H1 (cell line): ENCODE measurements at regions not wholly inside any gene's neighbourhood (a gene's known extent, or its start where the extent isn't known, plus 50 kb on each side); places are given as distances from the start of the nearest gene placed in this dataset.

Experiments
- CTCF ChIA-PET: fragments of 300-600 bp; sonication (Branson Sonifier 250); formaldehyde crosslinking; loops from one replicate; lab custom pipeline; 2021; ENCODE audit not compliant: partially characterized antibody; lab: Charles Lee
- POLR2A ChIA-PET: fragments of 300-600 bp; sonication (Branson Sonifier 250); formaldehyde crosslinking; loops from one replicate; lab custom pipeline; 2021; ENCODE audit warnings: inconsistent platforms; ENCODE audit not compliant: partially characterized antibody; lab: Charles Lee
- DNase-seq, 2 experiments: peaks; one replicate each; pipeline versions ENCODE4 v3.0.0 to v3.0.0-alpha.2; 2010 to 2022; ENCODE audit warnings: low spot score in 2 of 2, low read depth in 1 of 2, mixed read lengths in 1 of 2
- FAIRE-seq: peaks from 2 replicates; lab custom pipeline; 2011; peaks lifted over from hg19 to GRCh38; lab: Jason Lieb, UNC
- H2AFZ ChIP-seq: 2 replicates; pipeline ENCODE4 v1.8.1; 2012; ENCODE audit warnings: low read length, inconsistent platforms
- H2AK5ac ChIP-seq: 2 replicates; pipeline ENCODE4 v1.6.1; 2013; ENCODE audit warnings: low read depth, low read length
- H2BK120ac ChIP-seq: replicated peaks from 2 replicates; pipeline ENCODE3; 2013; ENCODE audit warnings: low read depth, low read length, inconsistent platforms
- H2BK12ac ChIP-seq: 2 replicates; pipeline ENCODE4 v1.6.1; 2013; ENCODE audit warnings: low read depth, low read length
- H2BK15ac ChIP-seq: 2 replicates; pipeline ENCODE4 v1.6.1; 2013; ENCODE audit warnings: low read length
- H2BK20ac ChIP-seq: 2 replicates; pipeline ENCODE4 v1.6.1; 2013; ENCODE audit warnings: low read length
- H2BK5ac ChIP-seq: 2 replicates; pipeline ENCODE4 v1.6.1; 2013; ENCODE audit warnings: low read depth, low read length
- H3K14ac ChIP-seq: 2 replicates; pipeline ENCODE4 v1.6.1; 2013; ENCODE audit warnings: inconsistent platforms; ENCODE audit not compliant: insufficient read length
- H3K18ac ChIP-seq: 2 replicates; pipeline ENCODE4 v1.6.1; 2013; ENCODE audit warnings: low read length; ENCODE audit errors: extremely low read depth
- H3K23ac ChIP-seq: 2 replicates; pipeline ENCODE4 v1.6.1; 2013; ENCODE audit warnings: inconsistent platforms; ENCODE audit not compliant: insufficient read length
- H3K23me2 ChIP-seq: 2 replicates; pipeline ENCODE4 v1.6.1; 2013; ENCODE audit warnings: low read depth, low read length
- H3K27ac ChIP-seq: 2 replicates; pipeline ENCODE4 v1.6.1; 2011; ENCODE audit warnings: low read depth, low read length, inconsistent platforms
- H3K27me3 ChIP-seq, 4 experiments: replicated peaks in 1 of 4; 1 replicate in 1 of 4; 2 replicates in 3 of 4; pipeline versions ENCODE4 v1.6.1 to v1.8.1; 2011 to 2013; ENCODE audit warnings: low read length in 3 of 4, mild to moderate bottlenecking in 3 of 4, inconsistent platforms in 2 of 4, mixed read lengths in 2 of 4, moderate library complexity in 1 of 4; ENCODE audit not compliant: control insufficient read depth in 3 of 4, insufficient read depth in 3 of 4; ENCODE audit errors: extremely low read depth in 1 of 4
- H3K36me3 ChIP-seq, 4 experiments: 2 replicates each; pipeline versions ENCODE4 v1.6.1 to v1.8.1; 2011 to 2013; ENCODE audit warnings: mild to moderate bottlenecking in 4 of 4, low read length in 3 of 4, moderate library complexity in 2 of 4, control low read depth in 1 of 4, inconsistent platforms in 1 of 4; ENCODE audit not compliant: insufficient read depth in 4 of 4, control insufficient read depth in 2 of 4
- H3K4ac ChIP-seq: replicated peaks from 2 replicates; pipeline ENCODE3; 2013; ENCODE audit warnings: low read length, low read depth, mixed read lengths, inconsistent platforms; ENCODE audit not compliant: insufficient read length
- H3K4me1 ChIP-seq, 4 experiments: replicated peaks in 1 of 4; 1 replicate in 1 of 4; 2 replicates in 3 of 4; pipeline versions ENCODE4 v1.6.1 to v1.8.1; 2011 to 2013; ENCODE audit warnings: low read length in 3 of 4, inconsistent platforms in 2 of 4, mixed read lengths in 1 of 4; ENCODE audit not compliant: insufficient read depth in 4 of 4, control insufficient read depth in 3 of 4
- H3K4me2 ChIP-seq, 2 experiments: 2 replicates each; pipeline versions ENCODE4 v1.6.1 to v1.8.1; 2011 to 2013; ENCODE audit warnings: low read depth in 2 of 2, low read length in 2 of 2, control low read depth in 1 of 2, inconsistent platforms in 1 of 2, mild to moderate bottlenecking in 1 of 2; ENCODE audit not compliant: insufficient read depth in 1 of 2
- H3K4me3 ChIP-seq, 4 experiments: fragments of 200-600, 300-600 bp in 1 of 4; sonication (generic), shearing (Covaris generic), sonication (Bioruptor Twin) in 1 of 4; 2 replicates each; pipeline versions ENCODE4 v1.5.1 to v1.8.1; 2011 to 2016; ENCODE audit warnings: low read length in 4 of 4, low read depth in 3 of 4, control low read depth in 2 of 4, inconsistent platforms in 2 of 4, mild to moderate bottlenecking in 2 of 4, mixed read lengths in 1 of 4, moderate library complexity in 1 of 4; ENCODE audit not compliant: insufficient read depth in 2 of 4; ENCODE audit errors: extremely low read depth in 1 of 4
- H3K56ac ChIP-seq: replicated peaks from 2 replicates; pipeline ENCODE3; 2013; ENCODE audit warnings: low read depth, mild to moderate bottlenecking, mixed read lengths, low read length, inconsistent platforms; ENCODE audit not compliant: insufficient read length
- H3K79me1 ChIP-seq: 2 replicates; pipeline ENCODE4 v1.6.1; 2013; ENCODE audit warnings: low read depth, low read length, control low read depth
- H3K79me2 ChIP-seq, 2 experiments: 2 replicates each; pipeline versions ENCODE4 v1.6.1 to v1.8.1; 2012 to 2013; ENCODE audit warnings: low read length in 2 of 2, mild to moderate bottlenecking in 2 of 2, inconsistent platforms in 1 of 2; ENCODE audit not compliant: insufficient read depth in 2 of 2, control insufficient read depth in 1 of 2
- H3K9ac ChIP-seq, 4 experiments: replicated peaks in 1 of 4; 1 replicate in 1 of 4; 2 replicates in 3 of 4; pipeline versions ENCODE4 v1.6.1 to v1.8.1; 2011 to 2013; ENCODE audit warnings: low read depth in 3 of 4, low read length in 3 of 4, control low read depth in 2 of 4, mild to moderate bottlenecking in 2 of 4, moderate library complexity in 2 of 4, inconsistent platforms in 1 of 4; ENCODE audit errors: extremely low read depth in 1 of 4
- H3K9me3 ChIP-seq, 2 experiments: 2 replicates each; pipeline versions ENCODE4 v1.6.1 to v1.8.1; 2012 to 2013; ENCODE audit warnings: mild to moderate bottlenecking in 2 of 2, moderate library complexity in 2 of 2, control low read depth in 1 of 2, inconsistent platforms in 1 of 2, low read depth in 1 of 2, low read length in 1 of 2, mixed read lengths in 1 of 2; ENCODE audit not compliant: insufficient read depth in 2 of 2
- H4K20me1 ChIP-seq, 2 experiments: replicated peaks in 1 of 2; 2 replicates each; pipeline versions ENCODE3 to v1.8.1; 2011 to 2013; ENCODE audit warnings: inconsistent platforms in 2 of 2, low read length in 2 of 2, mild to moderate bottlenecking in 1 of 2; ENCODE audit not compliant: insufficient read depth in 2 of 2, control insufficient read depth in 1 of 2
- H4K5ac ChIP-seq: 2 replicates; pipeline ENCODE4 v1.6.1; 2013; ENCODE audit warnings: low read length, low read depth, mixed read lengths, inconsistent platforms; ENCODE audit not compliant: insufficient read length
- H4K8ac ChIP-seq: 2 replicates; pipeline ENCODE4 v1.8.0; 2013; ENCODE audit warnings: mild to moderate bottlenecking, moderate library complexity, low read length, inconsistent platforms; ENCODE audit not compliant: insufficient read depth; ENCODE audit errors: extremely low read depth
- H4K91ac ChIP-seq: replicated peaks from 2 replicates; pipeline ENCODE3; 2013; ENCODE audit warnings: low read length, mixed read lengths, inconsistent platforms; ENCODE audit not compliant: insufficient read length
- ASH2L ChIP-seq: fragments of 200-600, 300-600 bp; sonication (generic); IDR thresholded peaks from one replicate; pipeline ENCODE4 v1.7.1; 2017; ENCODE audit warnings: low read length
- KDM4A ChIP-seq: IDR thresholded peaks from one replicate; pipeline ENCODE4 v1.7.1; 2012; ENCODE audit warnings: low read depth, mild to moderate bottlenecking, moderate library complexity, low read length, inconsistent platforms; ENCODE audit not compliant: severe bottlenecking
- POU5F1 ChIP-seq: IDR thresholded peaks from 2 replicates; pipeline ENCODE4 v1.6.1; 2011; ENCODE audit warnings: low read depth, mild to moderate bottlenecking, low read length, moderate library complexity
- RAD21 ChIP-seq, 2 experiments: IDR thresholded peaks in 1 of 2; conservative IDR thresholded peaks in 1 of 2; 2 replicates each; pipeline ENCODE4 v1.6.1; 2011; ENCODE audit warnings: low read depth in 2 of 2, low read length in 2 of 2, improper control_type of control experiment in 1 of 2, inconsistent platforms in 1 of 2, mild to moderate bottlenecking in 1 of 2, moderate library complexity in 1 of 2
- RFX5 ChIP-seq: IDR thresholded peaks from 2 replicates; pipeline ENCODE4 v1.6.1; 2011; ENCODE audit warnings: low read depth, low read length, improper control_type of control experiment, borderline replicate concordance
- SIN3A ChIP-seq, 2 experiments: IDR thresholded peaks in 1 of 2; conservative IDR thresholded peaks in 1 of 2; 2 replicates each; pipeline ENCODE4 v1.6.1; 2011 to 2012; ENCODE audit warnings: low read length in 2 of 2, improper control_type of control experiment in 1 of 2, low read depth in 1 of 2, mild to moderate bottlenecking in 1 of 2
- WGBS, 2 experiments: shearing (Covaris generic) in 1 of 2; methylation state at CpG; one replicate each; pipeline versions ENCODE4 v1.1.6 to v1.1.7; 2013 to 2015; ENCODE audit warnings: low lambda C conversion rate in 2 of 2, mixed read lengths in 2 of 2, inconsistent platforms in 1 of 2, low coverage in 1 of 2, missing lambda C conversion rate in 1 of 2; ENCODE audit not compliant: insufficient replicate concordance in 2 of 2, insufficient coverage in 1 of 2, insufficient read length in 1 of 2; ENCODE audit errors: extremely low coverage in 1 of 2, missing lambda C conversion rate in 1 of 2; 5-methylcytosine and 5-hydroxymethylcytosine counted together
- TF ChIP-seq, protein P1 (sequence below): IDR thresholded peaks from 2 replicates; pipeline ENCODE4 v1.6.1; 2012; ENCODE audit warnings: inconsistent platforms
- TF ChIP-seq, protein P2 (sequence below), 3 experiments: IDR thresholded peaks; 1 replicate in 2 of 3; 2 replicates in 1 of 3; pipeline versions ENCODE4 v1.5.1 to v1.6.1; 2011; ENCODE audit warnings: low read length in 3 of 3, mild to moderate bottlenecking in 3 of 3, inconsistent platforms in 2 of 3, low read depth in 1 of 3, moderate library complexity in 1 of 3; ENCODE audit not compliant: insufficient read depth in 1 of 3; ENCODE audit errors: control extremely low read depth in 1 of 3

GRCh38 chr14:37985826-37986470 lies 221.8 kb upstream of the SSTR1 start:
- Histone ChIP-seq H3K36me3 (no peaks in the 10 kb centered on the region), H2BK5ac (no peak overlapping the region), H2AFZ (no peak overlapping the region), H3K14ac (no peak overlapping the region), H3K56ac (no peak overlapping the region), H2BK20ac (no peak overlapping the region), H2AK5ac (no peak overlapping the region), H4K8ac (no peak overlapping the region), H3K27ac (no peak overlapping the region), H3K27me3 (no peaks in the 10 kb centered on the region), H3K9me3 (peaks cover 3 to 5% of the 10 kb centered on the region in 2 experiments; a peak in 3 of 4 replicates), H3K18ac (no peak overlapping the region), H3K4me2 (no peak overlapping the region), H2BK120ac (no peak overlapping the region), H3K9ac (no peak overlapping the region), H4K20me1 (no peaks in the 10 kb centered on the region), H3K4ac (no peak overlapping the region), H4K5ac (no peak overlapping the region), H3K23ac (no peak overlapping the region), H2BK15ac (no peak overlapping the region), H3K4me1 (peaks cover 0 to 5% (median 0%) of the 10 kb centered on the region in 4 experiments; a peak in 1 of 7 replicates), H2BK12ac (no peak overlapping the region), H4K91ac (no peak overlapping the region), H3K4me3 (no peak overlapping the region), H3K23me2 (no peaks in the 10 kb centered on the region), H3K79me1 (no peaks in the 10 kb centered on the region), H3K79me2 (no peaks in the 10 kb centered on the region)
- ChIA-PET CTCF (interaction anchor here (0.7 to 2.9 kb wide), 21 partner anchors 10 to 223 kb away, joined by 3 to 15 read pairs (median 3); no protein-coding TSS in a partner anchor), POLR2A (interaction anchor here (0.7 to 1.0 kb wide), 2 partner anchors 214 to 219 kb away, joined by 3 read pairs; no protein-coding TSS in a partner anchor)
- DNase-seq (no peak), FAIRE-seq (peak; percentile 95)
- WGBS, 2 experiments = 71% methylated on average over 2 of the region's 2 CpGs; no CpG with 5 or more reads in 1 of the 2 experiments
- TF ChIP-seq ASH2L (no peak), RAD21 (IDR thresholded peaks at IDR 0.05 in 1 of 2, conservative IDR thresholded peaks at IDR 0.05 in 1 of 2; ENCODE audit: low read depth in 2 of 2, low read length in 2 of 2) (peak; percentile 70 to 75), KDM4A (no peak), SIN3A (conservative IDR thresholded peaks at IDR 0.05 in 1 of 2, IDR thresholded peaks at IDR 0.05 in 1 of 2; ENCODE audit: low read depth in 1 of 2, low read length in 2 of 2) (0 out of 4 replicates have a peak, but pooled peaks of 1 of the 2 experiments have one; percentile 33), POU5F1 (no peak), RFX5 (no peak)
- TF ChIP-seq, protein P1, sequence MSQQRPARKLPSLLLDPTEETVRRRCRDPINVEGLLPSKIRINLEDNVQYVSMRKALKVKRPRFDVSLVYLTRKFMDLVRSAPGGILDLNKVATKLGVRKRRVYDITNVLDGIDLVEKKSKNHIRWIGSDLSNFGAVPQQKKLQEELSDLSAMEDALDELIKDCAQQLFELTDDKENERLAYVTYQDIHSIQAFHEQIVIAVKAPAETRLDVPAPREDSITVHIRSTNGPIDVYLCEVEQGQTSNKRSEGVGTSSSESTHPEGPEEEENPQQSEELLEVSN = no peak
- TF ChIP-seq, protein P2, sequence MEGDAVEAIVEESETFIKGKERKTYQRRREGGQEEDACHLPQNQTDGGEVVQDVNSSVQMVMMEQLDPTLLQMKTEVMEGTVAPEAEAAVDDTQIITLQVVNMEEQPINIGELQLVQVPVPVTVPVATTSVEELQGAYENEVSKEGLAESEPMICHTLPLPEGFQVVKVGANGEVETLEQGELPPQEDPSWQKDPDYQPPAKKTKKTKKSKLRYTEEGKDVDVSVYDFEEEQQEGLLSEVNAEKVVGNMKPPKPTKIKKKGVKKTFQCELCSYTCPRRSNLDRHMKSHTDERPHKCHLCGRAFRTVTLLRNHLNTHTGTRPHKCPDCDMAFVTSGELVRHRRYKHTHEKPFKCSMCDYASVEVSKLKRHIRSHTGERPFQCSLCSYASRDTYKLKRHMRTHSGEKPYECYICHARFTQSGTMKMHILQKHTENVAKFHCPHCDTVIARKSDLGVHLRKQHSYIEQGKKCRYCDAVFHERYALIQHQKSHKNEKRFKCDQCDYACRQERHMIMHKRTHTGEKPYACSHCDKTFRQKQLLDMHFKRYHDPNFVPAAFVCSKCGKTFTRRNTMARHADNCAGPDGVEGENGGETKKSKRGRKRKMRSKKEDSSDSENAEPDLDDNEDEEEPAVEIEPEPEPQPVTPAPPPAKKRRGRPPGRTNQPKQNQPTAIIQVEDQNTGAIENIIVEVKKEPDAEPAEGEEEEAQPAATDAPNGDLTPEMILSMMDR (IDR thresholded peaks at IDR 0.05; ENCODE audit: control extremely low read depth in 1 of 3, insufficient read depth in 1 of 3, low read depth in 1 of 3, low read length in 3 of 3) = peak in 2 of 3 experiments; percentile 53 to 86; a peak in 3 of 4 replicates
